ENCODE measurements at regions not wholly inside any gene's neighbourhood (a gene's known extent, or its start where the extent isn't known, plus 50 kb on each side); places are given as distances from the start of the nearest gene placed in this dataset.
"Not testable (repeated sequence)": the region's sequence is repeated elsewhere in the genome, so short reads cannot be mapped to it uniquely, and the experiment has no call there.

GRCh38 chr4:103842076-103842475 lies 122.3 kb upstream of the TACR3 start:
- Histone ChIP-seq H2AFZ (ENCODE audit: low read depth) (no peak overlapping the region), H4K20me1 (ENCODE audit: insufficient read depth) (no peaks in the 10 kb centered on the region), H3K9me2 (no peaks in the 10 kb centered on the region), H3K9me3 (no peaks in the 10 kb centered on the region), H3K36me3 (replicated peaks in 1 of 2; ENCODE audit: control insufficient read depth in 1 of 2, insufficient read depth in 2 of 2, low read length in 1 of 2) (no peaks in the 10 kb centered on the region), H3K4me1 (ENCODE audit: control insufficient read depth in 1 of 2, insufficient read depth in 2 of 2, low read depth in 1 of 2, low read length in 1 of 2) (no peaks in the 10 kb centered on the region), H3F3A (replicated peaks; ENCODE audit: insufficient read depth) (no peaks in the 10 kb centered on the region), H3K27me3 (ENCODE audit: insufficient read depth) (no peaks in the 10 kb centered on the region), H3K79me2 (ENCODE audit: insufficient read depth) (no peaks in the 10 kb centered on the region), H3K27ac (ENCODE audit: low read depth in 2 of 2, low read length in 1 of 2) (no peak overlapping the region), H3K9ac (no peak overlapping the region), H3K4me2 (no peak overlapping the region), H3K4me3 (ENCODE audit: low read depth in 2 of 2, low read length in 1 of 2) (no peak overlapping the region)
- no peak for DNase-seq
- 0% methylated on average over 1 of the region's 1 CpG for WGBS (ENCODE audit: low lambda C conversion rate)
- no peak for TF ChIP-seq TAF1 (IDR thresholded peaks at IDR 0.05; ENCODE audit: borderline replicate concordance, low read depth, low read length)
- TF ChIP-seq FOXJ3 (CRISPR knock-in tag; IDR thresholded peaks at IDR 0.05) = no peak
- TF ChIP-seq POLR2AphosphoS5 (IDR thresholded peaks at IDR 0.05; ENCODE audit: low read depth, low read length) = no peak
- CTCF ChIA-PET = no interaction called here
- POLR2A ChIA-PET = no interaction called here

GRCh38 chr4:103810308-103810707 lies 90.5 kb upstream of the TACR3 start:
- H3K27me3 ChIP-seq (ENCODE audit: insufficient read depth); H3K9me2 ChIP-seq; H3K9me3 ChIP-seq; H3K4me2 ChIP-seq; H3K27ac ChIP-seq (ENCODE audit: low read depth in 2 of 2, low read length in 1 of 2); H4K20me1 ChIP-seq (ENCODE audit: insufficient read depth); H3F3A ChIP-seq (replicated peaks; ENCODE audit: insufficient read depth); POLR2A ChIA-PET; H3K9ac ChIP-seq; H3K4me1 ChIP-seq (ENCODE audit: control insufficient read depth in 1 of 2, insufficient read depth in 2 of 2, low read depth in 1 of 2, low read length in 1 of 2); H3K36me3 ChIP-seq (replicated peaks in 1 of 2; ENCODE audit: control insufficient read depth in 1 of 2, insufficient read depth in 2 of 2, low read length in 1 of 2); H3K4me3 ChIP-seq (ENCODE audit: low read depth in 2 of 2, low read length in 1 of 2); H2AFZ ChIP-seq (ENCODE audit: low read depth); H3K79me2 ChIP-seq (ENCODE audit: insufficient read depth); DNase-seq: not testable (repeated sequence)
- WGBS (ENCODE audit: low lambda C conversion rate) = 0% methylated on average over 3 of the region's 5 CpGs
- CTCF ChIA-PET = interaction anchor here (2.0 kb wide), 1 partner anchor 24 kb away, joined by 8 read pairs; no protein-coding TSS in a partner anchor

GRCh38 chr4:103802766-103803165 lies 83.0 kb upstream of the TACR3 start:
- H2AFZ ChIP-seq (ENCODE audit: low read depth) = no peak overlapping the region
- ChIA-PET CTCF (no interaction called here), POLR2A (no interaction called here)
- H3K27me3 ChIP-seq (ENCODE audit: insufficient read depth) = no peaks in the 10 kb centered on the region
- no peak overlapping the region for H3K27ac ChIP-seq (ENCODE audit: low read depth in 2 of 2, low read length in 1 of 2)
- H3F3A ChIP-seq (replicated peaks; ENCODE audit: insufficient read depth) = no peaks in the 10 kb centered on the region
- H3K9ac ChIP-seq = no peak overlapping the region
- H3K4me1 ChIP-seq (ENCODE audit: control insufficient read depth in 1 of 2, insufficient read depth in 2 of 2, low read depth in 1 of 2, low read length in 1 of 2) = no peaks in the 10 kb centered on the region
- TF ChIP-seq RCOR1 (IDR thresholded peaks at IDR 0.05; ENCODE audit: low read length) (no peak), GATA2 (CRISPR knock-in tag; IDR thresholded peaks at IDR 0.05) (no peak), CHD2 (IDR thresholded peaks at IDR 0.05; ENCODE audit: low read length, partially characterized antibody) (no peak), EP300 (IDR thresholded peaks at IDR 0.05; ENCODE audit: borderline replicate concordance in 1 of 2, low read depth in 1 of 2, low read length in 1 of 2) (no peak), TAF1 (IDR thresholded peaks at IDR 0.05; ENCODE audit: borderline replicate concordance, low read depth, low read length) (no peak), NFIC (IDR thresholded peaks at IDR 0.05; ENCODE audit: borderline replicate concordance) (no peak), RFX5 (IDR thresholded peaks at IDR 0.05; ENCODE audit: low read length) (no peak), SIN3A (IDR thresholded peaks at IDR 0.05; ENCODE audit: borderline replicate concordance, low read depth, low read length) (no peak), SMC3 (IDR thresholded peaks at IDR 0.05; ENCODE audit: low read depth, low read length) (no peak), USF2 (IDR thresholded peaks at IDR 0.05; ENCODE audit: borderline replicate concordance, low read depth, low read length) (no peak), REST (IDR thresholded peaks at IDR 0.05; ENCODE audit: low read depth, low read length) (no peak), JUND (IDR thresholded peaks at IDR 0.05) (no peak), FOXJ3 (CRISPR knock-in tag; IDR thresholded peaks at IDR 0.05) (no peak)
- no peak overlapping the region for H3K4me2 ChIP-seq
- H3K36me3 ChIP-seq (replicated peaks in 1 of 2; ENCODE audit: control insufficient read depth in 1 of 2, insufficient read depth in 2 of 2, low read length in 1 of 2) = no peaks in the 10 kb centered on the region
- no peak for DNase-seq
- H3K79me2 ChIP-seq (ENCODE audit: insufficient read depth) = no peaks in the 10 kb centered on the region
- 5% methylated on average over 1 of the region's 1 CpG for WGBS (ENCODE audit: low lambda C conversion rate)
- H3K9me2 ChIP-seq = no peaks in the 10 kb centered on the region
- no peak overlapping the region for H3K4me3 ChIP-seq (ENCODE audit: low read depth in 2 of 2, low read length in 1 of 2)
- H4K20me1 ChIP-seq (ENCODE audit: insufficient read depth) = no peaks in the 10 kb centered on the region
- no peaks in the 10 kb centered on the region for H3K9me3 ChIP-seq

Data from SK-N-SH (cell line).